ENCODE measurements at regions not wholly inside any gene's neighbourhood (a gene's known extent, or its start where the extent isn't known, plus 50 kb on each side); places are given as distances from the start of the nearest gene placed in this dataset.

GRCh38 chr10:130749911-130750310 is 561.6 kb downstream of the TCERG1L start:
- no peak for DNase-seq (ENCODE audit: extremely low read depth, insufficient read length)
- no peaks in the 10 kb centered on the region for H3K27me3 ChIP-seq (replicated peaks; ENCODE audit: control insufficient read depth, insufficient read depth, low read length)
- H3K4me3 ChIP-seq (replicated peaks; ENCODE audit: low read depth, low read length) = no peak overlapping the region
- no peaks in the 10 kb centered on the region for H3K36me3 ChIP-seq (ENCODE audit: control insufficient read depth, insufficient read depth, low read length)
- TF ChIP-seq CTCF (IDR thresholded peaks at IDR 0.05; ENCODE audit: insufficient read depth, low read length, poor library complexity, severe bottlenecking) = no peak

- no peak for DNase-seq (ENCODE audit: extremely low read depth, insufficient read length)
- TF ChIP-seq CTCF (IDR thresholded peaks at IDR 0.05; ENCODE audit: insufficient read depth, low read length, poor library complexity, severe bottlenecking) = no peak
- Histone ChIP-seq H3K4me3 (replicated peaks; ENCODE audit: low read depth, low read length) (no peak overlapping the region), H3K27me3 (replicated peaks; ENCODE audit: control insufficient read depth, insufficient read depth, low read length) (no peaks in the 10 kb centered on the region), H3K36me3 (ENCODE audit: control insufficient read depth, insufficient read depth, low read length) (no peaks in the 10 kb centered on the region)
These were observed 561.1 kb downstream of the TCERG1L start for GRCh38 chr10:130750441-130750840.

- Histone ChIP-seq H3K27me3 (replicated peaks; ENCODE audit: control insufficient read depth, insufficient read depth, low read length) (no peaks in the 10 kb centered on the region), H3K36me3 (ENCODE audit: control insufficient read depth, insufficient read depth, low read length) (no peaks in the 10 kb centered on the region), H3K4me3 (replicated peaks; ENCODE audit: low read depth, low read length) (no peak overlapping the region)
- TF ChIP-seq CTCF (IDR thresholded peaks at IDR 0.05; ENCODE audit: insufficient read depth, low read length, poor library complexity, severe bottlenecking) = no peak
- DNase-seq (ENCODE audit: extremely low read depth, insufficient read length) = no peak
These were observed 560.2 kb downstream of the TCERG1L start for GRCh38 chr10:130751106-130751840.

- H3K27me3 ChIP-seq (replicated peaks; ENCODE audit: control insufficient read depth, insufficient read depth, low read length) = no peaks in the 10 kb centered on the region
These were observed 559.7 kb downstream of the TCERG1L start for GRCh38 chr10:130751851-130752250.

GRCh38 chr10:130756651-130757050 is 554.9 kb downstream of the TCERG1L start:
- Histone ChIP-seq H3K36me3 (ENCODE audit: control insufficient read depth, insufficient read depth, low read length) (no peaks in the 10 kb centered on the region), H3K4me3 (replicated peaks; ENCODE audit: low read depth, low read length) (no peak overlapping the region), H3K27me3 (replicated peaks; ENCODE audit: control insufficient read depth, insufficient read depth, low read length) (no peaks in the 10 kb centered on the region)
- no peak for DNase-seq (ENCODE audit: extremely low read depth, insufficient read length)
- TF ChIP-seq CTCF (IDR thresholded peaks at IDR 0.05; ENCODE audit: insufficient read depth, low read length, poor library complexity, severe bottlenecking) = no peak

More at GRCh38 chr10:130751851-130752250, 559.7 kb downstream of the TCERG1L start:
- no peak overlapping the region for H3K4me3 ChIP-seq (replicated peaks; ENCODE audit: low read depth, low read length)
- H3K36me3 ChIP-seq (ENCODE audit: control insufficient read depth, insufficient read depth, low read length) = no peaks in the 10 kb centered on the region
- TF ChIP-seq CTCF (IDR thresholded peaks at IDR 0.05; ENCODE audit: insufficient read depth, low read length, poor library complexity, severe bottlenecking) = no peak
- no peak for DNase-seq (ENCODE audit: extremely low read depth, insufficient read length)
